Astrocyte (in vitro differentiated cells and primary cell): ENCODE measurements at regions not wholly inside any gene's neighbourhood (a gene's known extent, or its start where the extent isn't known, plus 50 kb on each side); places are given as distances from the start of the nearest gene placed in this dataset.

Experiments
- CTCF ChIP-seq: IDR thresholded peaks from 2 replicates; pipeline ENCODE4 v1.5.1; 2011; ENCODE audit warnings: low read depth, mild to moderate bottlenecking, inconsistent platforms, low read length, moderate library complexity; ENCODE audit not compliant: insufficient read depth
- EZH2 ChIP-seq: IDR thresholded peaks from 2 replicates; pipeline ENCODE4 v1.6.1; 2012; ENCODE audit warnings: mild to moderate bottlenecking, low read length, inconsistent platforms; ENCODE audit not compliant: insufficient read depth

- TF ChIP-seq CTCF (no peak), EZH2 (no peak)
Measured at GRCh38 chr3:157588386-157589060, 85.3 kb upstream of the VEPH1 start.
